ENCODE measurements at regions not wholly inside any gene's neighbourhood (a gene's known extent, or its start where the extent isn't known, plus 50 kb on each side); places are given as distances from the start of the nearest gene placed in this dataset.
"Not testable (repeated sequence)": the region's sequence is repeated elsewhere in the genome, so short reads cannot be mapped to it uniquely, and the experiment has no call there.

DNA sequence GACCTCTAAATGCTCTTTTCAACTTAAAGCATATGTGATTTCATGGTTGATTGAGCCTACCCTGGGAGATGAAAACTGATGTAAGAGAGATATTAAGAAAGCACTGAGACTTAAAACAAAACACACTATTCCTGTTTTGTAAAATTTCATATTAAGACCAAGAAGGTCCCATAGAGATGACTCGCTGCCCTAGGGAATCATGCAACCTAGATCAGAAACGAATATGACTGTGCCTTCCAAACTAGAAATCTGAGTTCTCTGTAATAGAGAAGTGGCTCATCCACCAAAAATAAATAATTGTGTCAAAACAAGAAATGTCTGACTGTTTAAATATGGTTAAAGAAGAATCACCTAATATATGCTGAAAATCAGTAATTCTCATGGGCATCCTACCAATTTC lies 776.8 kb upstream of the SOX11 start:
- H3K4me3 ChIP-seq (ENCODE audit: low read depth, low read length), result no peak overlapping the region
- TF ChIP-seq CTCF (conservative IDR thresholded peaks at IDR 0.05; ENCODE audit: low read depth, low read length), result no peak
- no peak for DNase-seq (ENCODE audit: low read depth)

DNA sequence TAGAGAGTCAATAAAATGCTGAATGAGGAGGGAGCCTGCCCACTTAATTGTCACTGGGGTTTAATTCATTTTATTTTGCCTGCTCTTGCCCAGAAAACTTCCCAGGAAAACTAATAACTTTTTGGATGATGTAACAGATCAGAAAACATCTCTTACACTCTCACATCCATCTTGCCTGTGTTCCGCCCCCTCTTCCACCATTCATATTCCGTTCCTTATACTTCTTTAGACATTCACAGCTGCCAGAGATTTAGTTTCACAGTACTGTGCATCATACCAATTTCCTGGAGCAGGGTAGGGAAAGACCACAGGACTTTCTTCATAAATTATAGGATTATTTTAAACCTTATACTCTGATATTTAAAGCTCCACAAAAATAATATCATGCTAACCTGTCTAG lies 776.1 kb upstream of the SOX11 start:
- no peak for TF ChIP-seq CTCF (conservative IDR thresholded peaks at IDR 0.05; ENCODE audit: low read depth, low read length)
- no peak overlapping the region for H3K4me3 ChIP-seq (ENCODE audit: low read depth, low read length)

DNA sequence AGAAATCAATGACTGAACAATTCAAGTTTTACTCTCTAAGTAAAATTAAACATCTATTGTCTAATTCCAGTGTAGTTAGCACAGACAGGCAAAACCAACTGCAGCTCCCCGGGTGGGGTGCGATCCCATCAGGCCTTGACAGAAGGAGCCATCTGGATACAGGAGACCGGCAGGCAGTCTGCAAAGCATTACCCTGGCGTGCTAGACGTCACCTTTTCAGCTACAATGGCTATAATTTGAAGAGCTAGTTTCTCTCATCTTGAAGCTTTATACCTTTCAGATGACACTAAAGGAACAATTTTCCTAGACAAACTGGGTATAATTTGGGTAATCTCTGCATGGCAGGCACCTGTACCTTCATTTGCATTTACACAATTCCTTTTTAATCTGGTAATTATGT lies 761.5 kb upstream of the SOX11 start:
- H3K4me3 ChIP-seq (ENCODE audit: low read depth, low read length), result no peak overlapping the region
- TF ChIP-seq CTCF (conservative IDR thresholded peaks at IDR 0.05; ENCODE audit: low read depth, low read length), result no peak
- DNase-seq (ENCODE audit: low read depth), result no peak

More for the DNA sequence above, 776.1 kb upstream of the SOX11 start:
- DNase-seq (ENCODE audit: low read depth), result no peak

- H3K4me3 ChIP-seq (ENCODE audit: low read depth, low read length), result no peak overlapping the region
- no peak for DNase-seq (ENCODE audit: low read depth)
- TF ChIP-seq CTCF (conservative IDR thresholded peaks at IDR 0.05; ENCODE audit: low read depth, low read length), result no peak
Observed at GRCh38 chr2:4931721-4932365, 760.3 kb upstream of the SOX11 start.

- not testable (repeated sequence) for DNase-seq (ENCODE audit: low read depth)
Observed at GRCh38 chr2:4935291-4935690, 756.9 kb upstream of the SOX11 start.

DNA sequence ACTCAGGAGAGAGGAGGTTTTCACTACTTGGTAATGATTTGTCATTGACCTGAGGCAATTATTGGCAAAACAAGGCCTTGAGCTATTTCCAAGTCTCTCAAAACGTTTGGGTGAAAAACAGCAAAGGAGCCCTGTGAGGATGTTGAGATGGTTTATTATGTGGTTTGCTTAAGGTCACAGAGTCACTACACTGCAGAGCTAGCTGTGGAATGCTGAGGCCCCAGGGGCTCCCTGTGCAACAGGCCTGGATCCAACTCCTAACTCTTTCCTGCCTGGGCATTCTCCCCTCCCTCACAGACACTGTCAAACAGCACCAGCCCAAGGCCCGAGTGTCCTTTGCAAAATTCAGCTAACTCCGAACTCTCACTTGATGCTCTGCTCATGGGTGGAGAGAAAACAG lies 754.6 kb upstream of the SOX11 start:
- H3K4me3 ChIP-seq (ENCODE audit: low read depth, low read length), result no peak overlapping the region
- DNase-seq (ENCODE audit: low read depth), result peak; percentile 77
- no peak for TF ChIP-seq CTCF (conservative IDR thresholded peaks at IDR 0.05; ENCODE audit: low read depth, low read length)

More at GRCh38 chr2:4935291-4935690, 756.9 kb upstream of the SOX11 start:
- H3K4me3 ChIP-seq (ENCODE audit: low read depth, low read length), result not testable (repeated sequence)

- TF ChIP-seq CTCF (conservative IDR thresholded peaks at IDR 0.05; ENCODE audit: low read depth, low read length), result no peak
- no peak overlapping the region for H3K4me3 ChIP-seq (ENCODE audit: low read depth, low read length)
Observed at GRCh38 chr2:4938206-4938605, 754.0 kb upstream of the SOX11 start.

More at GRCh38 chr2:4938206-4938605, 754.0 kb upstream of the SOX11 start:
- no peak for DNase-seq (ENCODE audit: low read depth)

Data from choroid plexus epithelial cell (primary cell).